ENCODE measurements at regions not wholly inside any gene's neighbourhood (a gene's known extent, or its start where the extent isn't known, plus 50 kb on each side); places are given as distances from the start of the nearest gene placed in this dataset.
"Not testable (repeated sequence)": the region's sequence is repeated elsewhere in the genome, so short reads cannot be mapped to it uniquely, and the experiment has no call there.

DNA sequence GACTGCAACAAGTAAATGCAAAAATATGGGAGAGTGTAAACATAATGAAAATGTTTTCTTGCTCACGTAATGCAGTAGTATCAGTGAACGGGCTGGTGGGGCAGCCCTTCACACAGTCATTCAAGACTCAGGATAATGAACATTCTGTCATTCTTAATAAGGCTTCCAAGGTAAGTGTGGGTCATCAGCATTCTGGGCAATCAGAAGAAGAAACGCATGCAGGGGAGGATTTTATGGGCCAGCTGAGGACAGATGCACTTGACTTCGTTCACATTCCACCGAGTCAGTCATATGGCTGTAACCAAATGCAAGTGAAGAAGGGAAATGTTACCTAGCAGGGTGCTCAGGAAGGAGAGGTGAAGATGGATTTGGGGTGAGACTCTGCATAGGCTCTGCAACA, 68.0 kb upstream of the MAP9 start:
- no peak for DNase-seq (ENCODE audit: low read depth)

DNA sequence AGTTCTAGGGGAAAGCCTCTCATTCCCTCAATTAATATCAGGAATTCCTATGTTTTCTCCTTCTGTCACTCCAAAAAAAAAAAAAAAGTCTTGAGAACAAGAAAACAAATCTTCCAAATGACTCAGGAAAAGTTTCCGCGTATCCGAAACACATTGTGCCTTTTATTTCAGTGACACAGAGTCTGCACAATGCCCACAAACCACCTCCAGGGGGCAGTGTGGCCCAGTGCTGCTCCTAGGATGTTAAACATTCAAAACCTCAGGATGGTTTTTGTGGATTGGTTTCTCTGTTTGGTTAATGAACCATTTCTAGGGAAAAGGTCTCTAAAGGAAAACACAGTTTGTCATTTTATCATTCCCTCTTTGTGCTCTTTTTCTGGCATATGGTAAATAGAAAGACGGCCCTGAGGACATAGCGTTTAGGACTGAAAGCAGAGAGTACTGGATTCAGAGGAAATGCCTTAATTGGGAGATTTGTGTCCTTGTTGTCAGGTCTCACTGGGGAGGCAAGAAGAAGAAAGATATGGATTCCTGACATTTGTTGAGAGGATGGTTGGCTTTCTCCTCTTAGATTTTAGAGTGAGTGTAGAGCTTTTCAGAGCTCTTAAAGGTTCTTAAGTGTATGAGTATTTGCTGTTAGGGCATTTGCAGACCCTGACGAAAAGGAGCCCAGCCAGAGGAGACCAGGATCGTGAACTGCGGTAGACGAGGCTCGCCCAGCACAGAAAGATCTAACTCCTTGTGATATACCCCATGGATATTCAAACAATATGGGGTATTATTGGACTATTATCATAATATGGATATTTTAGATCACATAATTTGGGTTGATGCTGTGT, 65.7 kb upstream of the MAP9 start:
- peak; percentile 13 for DNase-seq (ENCODE audit: low read depth)

DNA sequence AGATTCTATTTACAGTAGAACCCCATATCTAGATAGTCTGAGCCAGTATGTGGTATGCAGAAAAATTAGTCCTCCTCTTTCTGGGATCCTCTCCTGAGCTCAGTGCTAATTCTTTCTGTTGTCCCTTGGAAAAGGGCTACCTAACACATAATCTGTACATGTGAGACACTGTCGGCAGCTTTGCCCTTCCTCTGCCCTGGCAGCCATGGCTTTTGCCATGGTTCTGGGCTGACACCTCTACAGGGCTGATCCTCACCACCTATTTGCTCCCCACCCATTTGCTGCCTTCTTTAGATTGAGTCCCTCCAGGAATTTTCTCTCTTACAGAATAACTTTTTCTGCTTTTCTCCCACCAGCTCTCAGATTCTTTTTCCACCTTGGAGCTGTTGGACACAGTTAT, 64.7 kb upstream of the MAP9 start:
- no peak for DNase-seq (ENCODE audit: low read depth)

DNA sequence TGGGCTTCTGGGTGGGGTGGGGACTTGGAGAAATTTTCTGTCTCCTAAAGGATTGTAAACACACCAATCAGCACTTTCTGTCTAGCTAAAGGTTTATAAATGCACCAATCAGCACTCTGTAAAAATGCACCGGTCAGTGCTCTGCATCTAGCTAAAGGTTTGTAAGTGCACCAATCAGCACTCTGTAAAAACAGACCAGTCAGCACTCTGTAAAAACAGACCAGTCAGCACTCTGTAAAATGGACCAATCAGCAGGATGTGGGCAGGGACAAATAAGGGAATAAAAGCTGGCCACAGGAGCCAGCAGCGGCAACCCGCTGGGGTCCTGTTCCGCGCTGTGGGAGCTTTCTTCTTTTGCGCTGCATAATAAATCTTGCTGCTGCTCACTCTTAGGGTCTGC, 63.0 kb upstream of the MAP9 start:
- not testable (repeated sequence) for DNase-seq (ENCODE audit: low read depth)

DNA sequence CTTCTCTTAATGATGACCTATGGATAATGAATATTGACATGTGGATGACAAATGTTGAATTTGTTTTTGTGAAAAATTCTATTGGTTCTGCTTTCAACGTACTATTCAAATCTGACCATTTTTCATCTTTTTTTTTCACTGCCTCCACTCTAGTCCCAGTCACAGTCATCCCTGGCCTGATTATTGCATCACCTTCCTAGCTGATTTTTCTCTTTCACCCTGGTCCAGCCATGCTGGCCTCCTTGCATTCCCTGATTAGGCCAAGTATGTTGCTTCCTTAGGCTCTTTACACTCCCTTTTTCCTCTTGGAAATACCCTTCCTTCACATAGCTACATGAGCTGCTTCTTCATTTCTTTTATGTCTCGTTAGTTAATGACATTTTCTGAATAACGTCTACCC, 58.1 kb upstream of the MAP9 start:
- no peak for DNase-seq (ENCODE audit: low read depth)

DNA sequence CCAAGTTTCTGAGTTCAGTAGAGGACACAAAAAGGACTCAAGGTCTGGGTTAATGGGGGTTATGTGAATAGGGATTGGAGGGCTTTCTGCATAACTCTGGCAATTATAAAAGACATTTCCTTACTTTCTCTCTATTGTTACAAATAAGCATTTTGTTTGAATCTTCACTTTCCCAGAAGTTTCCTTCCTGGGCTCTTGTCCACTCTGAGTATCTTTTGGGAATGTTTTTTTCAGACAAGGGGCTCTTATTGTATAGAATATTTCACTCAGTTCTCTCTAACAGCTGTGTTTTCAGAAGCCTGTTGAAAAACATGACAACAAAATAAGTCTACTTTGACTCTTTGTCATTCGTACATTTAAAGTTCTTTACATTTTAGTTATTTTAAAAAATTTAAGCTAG, 57.6 kb upstream of the MAP9 start:
- DNase-seq (ENCODE audit: low read depth): no peak

DNA sequence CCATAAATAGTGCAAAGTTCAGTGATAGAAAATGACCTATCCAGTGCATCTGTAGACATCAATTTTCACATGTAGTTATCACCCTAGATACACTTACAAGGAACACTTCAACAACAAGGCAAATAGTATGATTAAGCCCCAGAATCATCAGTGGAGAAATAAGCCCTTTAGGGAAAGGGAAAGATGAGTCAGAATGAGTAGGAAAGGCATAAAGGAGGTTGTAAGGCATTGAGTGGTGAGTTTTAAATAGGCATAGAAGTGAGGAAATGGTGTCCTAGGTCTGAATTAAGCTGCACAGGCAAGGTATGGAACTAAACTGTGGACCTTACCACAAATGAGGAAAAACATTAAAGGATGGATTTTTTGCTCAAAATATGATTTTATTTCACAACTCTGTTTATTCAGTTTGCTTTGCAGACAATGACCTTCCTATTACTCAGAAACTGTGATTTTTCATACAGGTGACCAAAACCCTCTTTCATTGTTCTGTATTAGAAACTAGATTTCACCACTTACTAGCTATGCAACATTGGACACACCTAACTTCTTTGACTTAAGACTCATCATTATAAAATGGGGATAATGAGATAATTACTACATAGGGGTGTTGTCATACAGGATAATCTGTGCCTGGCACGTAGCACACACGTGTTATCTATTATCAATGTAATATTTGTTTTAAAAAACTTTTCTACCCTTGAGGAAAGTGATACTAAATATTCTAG, 57.0 kb upstream of the MAP9 start:
- DNase-seq (ENCODE audit: low read depth): no peak

DNA sequence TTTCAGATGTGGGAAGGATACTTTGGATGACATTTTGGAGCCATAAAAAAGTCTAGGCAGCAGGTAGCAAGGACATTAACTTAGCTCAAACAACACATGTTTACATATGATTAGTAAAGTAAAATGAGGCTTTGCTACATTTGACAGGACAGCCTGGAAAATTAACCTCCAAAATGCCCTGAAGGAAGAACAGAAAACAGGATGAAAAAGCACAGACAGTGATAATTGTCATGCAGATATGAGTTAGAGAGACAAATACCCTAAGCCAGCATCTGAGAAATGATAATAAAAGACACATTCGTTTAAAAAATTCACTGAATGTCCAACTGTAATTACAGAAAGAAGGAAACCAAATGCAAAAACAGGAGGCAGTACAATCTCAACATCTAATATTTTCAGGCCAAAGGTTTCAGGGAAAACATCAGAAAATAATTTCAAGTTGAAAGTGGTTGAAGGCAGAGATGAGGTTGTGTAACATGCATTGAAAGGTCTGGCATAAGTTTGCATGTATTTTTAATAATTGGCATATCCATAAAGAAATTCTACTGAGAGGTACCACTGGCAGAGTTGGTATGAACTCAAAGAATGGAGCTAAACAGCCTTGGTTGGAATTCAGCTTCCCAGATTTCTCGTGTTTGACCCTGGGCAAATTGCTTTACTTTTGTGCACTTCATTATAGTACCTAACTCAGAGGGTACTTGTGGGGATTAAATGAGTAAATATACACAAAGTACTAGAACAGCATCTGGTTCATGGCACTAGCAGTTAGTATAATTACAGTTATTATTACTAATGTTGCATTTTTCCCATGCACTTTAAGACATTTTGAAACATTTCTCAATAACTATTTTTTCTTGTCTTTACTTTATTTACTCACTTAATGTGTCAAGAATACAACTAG, 54.4 kb upstream of the MAP9 start:
- no peak for DNase-seq (ENCODE audit: low read depth)

DNA sequence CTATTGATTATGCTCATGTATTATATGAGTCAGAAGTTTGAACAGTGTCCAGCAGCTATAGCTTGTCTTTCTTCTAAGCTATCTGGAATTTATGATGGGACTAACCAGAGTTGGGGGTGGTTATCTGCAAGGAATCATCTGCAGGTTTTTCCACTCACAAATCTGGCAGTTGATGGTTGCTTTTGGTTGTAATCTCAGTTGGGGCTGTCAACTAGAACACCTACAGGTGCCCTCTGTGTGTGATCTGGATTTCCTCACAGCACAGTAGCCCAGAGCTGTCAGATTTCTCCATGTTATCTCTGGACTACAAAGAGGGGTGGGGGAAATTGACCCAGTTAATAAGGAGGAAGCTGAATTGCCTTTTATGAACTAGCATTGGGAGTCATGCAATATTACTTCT, 51.4 kb upstream of the MAP9 start:
- no peak for DNase-seq (ENCODE audit: low read depth)

DNA sequence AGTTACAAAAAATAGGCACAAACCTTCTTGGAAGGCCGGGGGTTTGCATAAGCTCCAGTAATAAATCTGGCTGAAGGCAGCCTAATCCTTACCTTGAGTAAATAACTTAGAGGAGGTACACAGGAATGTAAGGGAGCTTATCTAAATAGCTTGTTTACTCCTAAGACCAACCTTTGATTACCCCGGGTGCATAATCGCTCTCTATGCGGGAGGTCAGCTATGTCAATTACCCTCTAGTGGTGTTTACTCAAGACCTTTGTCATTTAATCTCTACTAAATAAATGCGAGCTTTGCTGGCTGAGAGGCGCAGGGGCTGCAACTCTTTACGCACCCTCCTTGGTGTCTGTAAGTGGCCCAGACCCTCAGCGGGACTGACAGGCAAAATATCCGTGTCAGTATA, 50.2 kb upstream of the MAP9 start:
- no peak for DNase-seq (ENCODE audit: low read depth)

All from stimulated activated CD8-positive, alpha-beta memory T cell treated with anti-CD3 and anti-CD28 coated beads, Interleukin-12 subunit alpha, Interleukin-12 subunit beta, amount 100 ng/mL, for 4 hours (primary cell).